ENCODE measurements at regions not wholly inside any gene's neighbourhood (a gene's known extent, or its start where the extent isn't known, plus 50 kb on each side); places are given as distances from the start of the nearest gene placed in this dataset.

- no peak for TF ChIP-seq CTCF (IDR thresholded peaks at IDR 0.05; ENCODE audit: insufficient read depth, low read depth, low read length)
- DNase-seq (ENCODE audit: low read depth) = no peak
- no peak overlapping the region for H3K4me3 ChIP-seq (ENCODE audit: low read depth, low read length)
Measured at GRCh38 chr20:7420345-7420744, 519.9 kb downstream of the HAO1 start.

- no peak for TF ChIP-seq CTCF (IDR thresholded peaks at IDR 0.05; ENCODE audit: insufficient read depth, low read depth, low read length)
- no peak overlapping the region for H3K4me3 ChIP-seq (ENCODE audit: low read depth, low read length)
- DNase-seq (ENCODE audit: low read depth) = no peak
Measured at GRCh38 chr20:7426890-7427496, 513.3 kb downstream of the HAO1 start.

GRCh38 chr20:7428946-7429345, 511.3 kb downstream of the HAO1 start:
- TF ChIP-seq CTCF (IDR thresholded peaks at IDR 0.05; ENCODE audit: insufficient read depth, low read depth, low read length) = no peak
- H3K4me3 ChIP-seq (ENCODE audit: low read depth, low read length) = no peak overlapping the region
- DNase-seq (ENCODE audit: low read depth) = no peak

- no peak for DNase-seq (ENCODE audit: low read depth)
- TF ChIP-seq CTCF (IDR thresholded peaks at IDR 0.05; ENCODE audit: insufficient read depth, low read depth, low read length) = no peak
- H3K4me3 ChIP-seq (ENCODE audit: low read depth, low read length) = no peak overlapping the region
Measured at GRCh38 chr20:7432612-7433011, 507.6 kb downstream of the HAO1 start.

- no peak for TF ChIP-seq CTCF (IDR thresholded peaks at IDR 0.05; ENCODE audit: insufficient read depth, low read depth, low read length)
- no peak for DNase-seq (ENCODE audit: low read depth)
- no peak overlapping the region for H3K4me3 ChIP-seq (ENCODE audit: low read depth, low read length)
Measured at GRCh38 chr20:7437311-7437710, 502.9 kb downstream of the HAO1 start.

GRCh38 chr20:7449269-7449668, 491.0 kb downstream of the HAO1 start:
- no peak overlapping the region for H3K4me3 ChIP-seq (ENCODE audit: low read depth, low read length)
- peak; percentile 14 for DNase-seq (ENCODE audit: low read depth)
- no peak for TF ChIP-seq CTCF (IDR thresholded peaks at IDR 0.05; ENCODE audit: insufficient read depth, low read depth, low read length)

GRCh38 chr20:7452890-7453289, 487.4 kb downstream of the HAO1 start:
- H3K4me3 ChIP-seq (ENCODE audit: low read depth, low read length) = no peak overlapping the region
- TF ChIP-seq CTCF (IDR thresholded peaks at IDR 0.05; ENCODE audit: insufficient read depth, low read depth, low read length) = no peak
- DNase-seq (ENCODE audit: low read depth) = no peak
